ENCODE measurements at regions not wholly inside any gene's neighbourhood (a gene's known extent, or its start where the extent isn't known, plus 50 kb on each side); places are given as distances from the start of the nearest gene placed in this dataset.
"Not testable (repeated sequence)": the region's sequence is repeated elsewhere in the genome, so short reads cannot be mapped to it uniquely, and the experiment has no call there.

DNA sequence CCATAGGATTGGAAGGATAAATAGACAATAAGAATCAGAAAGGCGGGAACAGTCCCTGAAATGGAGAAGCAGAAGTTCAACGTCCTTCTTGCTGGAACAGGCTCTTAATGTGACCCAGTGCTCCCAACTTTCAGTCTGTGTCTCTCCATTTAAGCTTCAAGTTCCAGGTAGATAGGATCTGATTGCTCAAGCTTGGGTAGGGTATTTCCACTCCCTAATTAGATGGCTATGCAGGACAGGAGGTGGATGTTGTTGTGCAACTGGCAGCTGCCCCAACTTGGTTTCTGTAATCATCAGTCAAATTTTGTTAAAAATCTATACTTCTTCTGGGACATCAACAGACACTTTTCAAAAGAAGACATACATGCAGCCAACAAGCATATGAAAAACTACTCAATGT lies 266.2 kb downstream of the C12orf75 start:
- DNase-seq = no peak

GRCh38 chr12:105598031-105598430 lies 267.5 kb downstream of the C12orf75 start:
- DNase-seq = no peak

DNA sequence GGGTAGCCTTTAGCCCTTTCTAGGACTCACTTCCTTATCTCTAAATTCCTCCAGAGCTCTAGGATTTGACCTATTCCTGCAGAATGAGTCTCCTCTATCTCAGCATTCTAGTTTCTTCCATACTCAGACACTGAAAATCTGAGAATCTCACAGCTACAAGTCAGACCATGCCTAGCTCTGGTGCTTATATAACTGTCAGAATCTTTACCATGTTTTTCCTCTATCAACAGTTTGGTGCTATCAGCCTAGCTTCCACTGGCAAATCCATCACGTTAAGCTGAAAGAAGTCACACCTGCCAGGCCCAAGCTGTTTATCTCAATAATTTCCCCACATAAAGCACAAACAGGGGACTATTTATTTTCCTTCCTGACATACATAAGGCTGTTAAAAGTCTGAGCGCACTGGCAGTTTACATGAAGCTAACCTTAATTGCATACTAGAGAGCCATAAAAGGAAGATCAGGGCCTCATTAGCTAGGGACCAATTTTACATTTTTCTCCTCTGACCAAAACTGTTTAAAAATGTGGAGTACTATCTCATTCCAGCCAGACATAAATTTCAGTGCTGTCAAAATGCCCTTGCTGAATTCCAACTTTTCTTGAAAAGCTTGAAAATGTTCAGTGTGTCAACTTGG lies 270.5 kb downstream of the C12orf75 start:
- DNase-seq = no peak

DNA sequence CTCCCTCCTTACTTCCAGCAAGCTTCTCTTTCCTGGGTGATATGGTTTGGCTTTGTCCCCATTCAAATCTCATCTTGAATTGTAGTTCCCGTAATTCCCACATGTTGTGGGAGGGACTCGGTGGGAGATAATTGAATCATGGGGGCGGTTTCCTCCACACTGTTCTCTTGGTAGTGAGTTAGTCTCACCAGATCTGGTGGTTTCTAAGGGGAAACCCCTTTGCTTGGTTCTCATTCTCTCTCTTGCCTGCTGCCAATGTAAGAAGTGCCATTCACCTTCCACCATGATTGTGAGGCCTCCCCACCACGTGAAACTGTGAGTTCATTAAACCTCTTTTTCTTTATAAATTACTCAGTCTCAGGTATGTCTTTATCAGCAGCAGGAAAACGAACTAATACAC lies 271.8 kb downstream of the C12orf75 start:
- peak; percentile 4 for DNase-seq

GRCh38 chr12:105604281-105604680 lies 273.8 kb downstream of the C12orf75 start:
- DNase-seq = not testable (repeated sequence)

GRCh38 chr12:105606613-105607012 lies 276.1 kb downstream of the C12orf75 start:
- not testable (repeated sequence) for DNase-seq

DNA sequence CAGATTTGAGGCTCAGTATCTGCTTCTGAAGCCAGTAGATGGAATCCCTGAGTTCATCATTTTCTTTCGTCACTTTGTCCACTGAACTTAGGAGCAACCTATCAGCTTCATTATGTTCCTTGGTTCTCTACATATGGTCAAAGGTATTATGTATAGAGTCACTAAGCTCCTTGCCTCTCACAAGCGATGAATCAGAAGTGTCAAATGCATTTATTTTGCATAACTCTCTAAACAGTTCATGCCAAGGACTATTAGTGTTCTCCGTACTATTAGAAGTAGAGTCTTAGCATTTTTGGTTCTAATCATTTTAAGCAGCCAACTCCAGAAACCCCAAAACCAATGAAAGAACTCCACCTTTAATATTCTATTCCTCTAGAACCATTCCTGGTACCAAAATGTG lies 278.5 kb downstream of the C12orf75 start:
- DNase-seq = not testable (repeated sequence)

GRCh38 chr12:105610459-105610858 lies 280.0 kb downstream of the C12orf75 start:
- no peak for DNase-seq

- DNase-seq = no peak
Observed at GRCh38 chr12:105611340-105611739, 280.8 kb downstream of the C12orf75 start.

DNA sequence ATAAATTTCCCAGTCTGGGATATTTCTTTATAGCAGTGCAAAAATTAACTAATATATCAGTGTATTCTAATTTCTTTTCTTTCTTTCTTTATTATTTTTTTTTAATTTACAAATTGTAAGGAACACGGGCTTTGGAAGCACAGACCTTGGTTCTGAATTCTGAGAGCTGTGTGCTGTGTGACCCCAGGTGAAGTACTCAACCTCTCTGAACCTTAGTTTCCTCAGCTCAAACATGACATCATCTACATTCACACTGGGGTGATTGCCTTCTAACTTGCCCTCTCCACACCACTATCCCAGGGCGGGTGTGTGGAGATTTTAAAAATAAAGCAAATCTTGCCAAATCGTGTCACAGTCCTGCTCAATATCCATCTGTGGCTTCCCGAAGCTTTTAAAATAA lies 282.8 kb downstream of the C12orf75 start:
- DNase-seq = no peak

GRCh38 chr12:105613887-105614286 lies 283.4 kb downstream of the C12orf75 start:
- DNase-seq = no peak

- DNase-seq = no peak
Observed at GRCh38 chr12:105616971-105617540, 286.6 kb downstream of the C12orf75 start.

DNA sequence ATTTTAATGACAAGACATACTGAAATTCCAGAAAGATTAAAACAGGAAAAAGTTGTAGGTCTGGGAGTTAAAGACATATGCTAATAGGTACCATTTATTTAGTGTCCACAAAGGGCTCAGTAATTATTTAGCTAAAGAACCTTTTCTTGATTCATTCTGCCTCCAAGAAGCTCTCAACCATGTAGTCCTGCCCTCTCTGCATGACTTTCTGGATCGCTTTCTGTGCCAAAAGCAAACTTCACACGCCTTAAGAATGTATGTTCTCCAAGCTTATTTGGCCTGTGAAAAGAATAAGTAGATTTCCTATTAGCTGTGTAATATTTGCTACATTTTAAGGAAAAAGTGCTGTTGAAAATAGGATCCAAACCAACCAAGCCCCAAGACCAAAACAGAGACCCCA lies 291.7 kb downstream of the C12orf75 start:
- DNase-seq = no peak

GRCh38 chr12:105622846-105623736 lies 292.6 kb downstream of the C12orf75 start:
- no peak for DNase-seq

- DNase-seq = no peak
Observed at GRCh38 chr12:105626653-105627052, 296.2 kb downstream of the C12orf75 start.

DNA sequence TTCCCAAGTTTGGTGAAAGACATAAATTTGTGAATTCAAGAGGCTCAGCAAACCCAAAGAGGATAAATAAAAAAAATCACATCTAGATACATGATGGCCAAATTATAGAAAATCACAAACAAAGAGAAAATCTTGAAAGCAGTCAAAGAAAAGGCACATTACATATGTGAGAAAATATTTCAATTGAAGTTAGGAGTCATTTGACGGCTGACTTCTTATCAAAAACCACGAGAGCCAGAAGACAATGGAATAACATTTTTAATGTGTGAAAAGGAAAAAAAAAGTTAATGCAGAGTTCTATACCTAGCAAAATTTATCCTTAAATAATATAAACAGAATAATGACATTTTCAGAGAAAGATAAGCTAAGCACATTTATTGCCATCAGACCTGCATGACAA lies 307.0 kb downstream of the C12orf75 start:
- no peak for DNase-seq

- DNase-seq = no peak
Observed at GRCh38 chr12:105640761-105641160, 310.3 kb downstream of the C12orf75 start.

DNA sequence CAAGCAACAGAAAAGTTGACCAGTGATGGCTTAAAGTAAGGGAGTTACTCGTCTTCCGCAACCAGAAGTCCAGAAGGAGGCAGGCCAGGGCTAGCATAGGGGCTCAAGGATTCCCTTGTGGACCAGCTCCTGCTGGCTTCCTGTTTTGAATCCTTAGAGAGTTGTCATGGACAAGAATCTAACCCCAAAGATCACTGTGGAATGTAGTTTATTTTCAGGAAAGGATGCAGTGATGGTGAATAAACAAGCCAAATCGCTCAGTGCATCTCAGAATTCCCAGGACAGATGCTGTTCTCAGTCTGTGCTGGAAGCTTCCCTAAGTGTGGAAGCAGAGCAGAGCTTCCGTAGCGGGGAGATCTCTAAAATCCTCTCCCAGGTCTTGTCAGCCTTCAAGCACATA lies 311.3 kb downstream of the C12orf75 start:
- no peak for DNase-seq

- no peak for DNase-seq
Observed at GRCh38 chr12:105644770-105645169, 314.3 kb downstream of the C12orf75 start.

GRCh38 chr12:105654606-105655005 lies 324.1 kb downstream of the C12orf75 start:
- DNase-seq = no peak

DNA sequence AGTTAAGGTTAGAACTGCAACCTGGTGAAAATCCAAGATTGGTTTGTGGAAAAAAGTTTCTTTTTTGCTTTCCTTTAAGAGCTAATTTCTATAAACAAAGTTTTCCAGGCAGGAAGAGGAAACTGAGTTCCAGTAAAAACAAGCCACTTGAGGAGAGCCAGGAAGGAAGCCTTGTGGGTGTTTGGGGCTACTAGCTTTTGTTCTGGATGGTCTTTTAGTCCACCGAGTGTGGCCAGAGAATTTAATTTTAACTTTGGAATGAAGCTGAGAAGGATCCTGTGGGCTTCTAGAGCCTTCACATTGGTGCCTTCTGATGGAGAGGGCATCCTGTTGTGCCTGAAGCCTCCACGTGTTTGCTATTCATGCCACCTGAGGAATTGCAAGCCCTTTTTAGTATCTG lies 327.9 kb downstream of the C12orf75 start:
- no peak for DNase-seq

DNA sequence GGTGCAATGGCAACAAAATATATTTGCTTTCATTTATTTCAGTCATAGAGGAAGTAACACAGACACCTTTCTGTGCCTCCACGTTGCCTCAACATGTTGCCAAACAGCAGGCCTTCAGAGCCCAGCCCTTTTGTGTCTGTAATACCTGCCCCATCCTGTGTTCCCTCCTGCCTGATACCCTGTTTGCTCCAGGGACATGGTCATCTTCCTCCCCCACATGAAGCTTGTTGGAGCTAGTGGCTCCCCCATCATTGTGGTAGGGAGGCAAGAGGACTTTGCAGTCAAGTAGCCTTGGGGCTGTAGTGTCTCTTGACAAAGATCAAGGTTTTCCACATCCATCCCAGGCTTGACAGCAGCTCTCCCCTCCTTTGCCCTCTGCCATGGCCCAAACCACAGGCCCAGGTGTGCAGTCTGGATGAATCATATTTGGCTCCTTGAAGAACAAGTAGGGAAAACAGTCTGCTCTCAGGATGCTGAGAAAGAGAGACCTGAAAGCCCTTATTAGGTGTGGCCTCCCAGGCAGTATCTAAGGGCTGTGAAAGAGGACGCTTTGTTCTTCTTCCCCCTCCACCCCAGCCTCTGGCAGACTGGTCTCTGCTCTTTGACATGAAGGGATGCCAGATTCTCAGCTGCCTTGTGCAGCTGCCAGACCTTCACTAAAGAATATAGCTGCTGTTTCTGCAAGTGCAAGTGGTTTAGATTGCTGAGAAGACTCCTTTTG lies 329.0 kb downstream of the C12orf75 start:
- no peak for DNase-seq

GRCh38 chr12:105664765-105665164 lies 334.3 kb downstream of the C12orf75 start:
- DNase-seq = not testable (repeated sequence)

Measured in stimulated activated CD4-positive, alpha-beta T cell treated with anti-CD3 and anti-CD28 coated beads, Interleukin-15, amount 100 ng/mL, for 24 hours (primary cell).